ENCODE measurements at regions not wholly inside any gene's neighbourhood (a gene's known extent, or its start where the extent isn't known, plus 50 kb on each side); places are given as distances from the start of the nearest gene placed in this dataset.

- TF ChIP-seq ZNF548 (tag by site-specific recombination; IDR thresholded peaks at IDR 0.05) (no peak), GLI2 (tag by site-specific recombination; IDR thresholded peaks at IDR 0.05; ENCODE audit: borderline replicate concordance, low read depth) (no peak), ZNF600 (tag by site-specific recombination; IDR thresholded peaks at IDR 0.05) (no peak), ZNF501 (tag by site-specific recombination; IDR thresholded peaks at IDR 0.05) (no peak), ZNF423 (tag by site-specific recombination; IDR thresholded peaks at IDR 0.05) (no peak), ZNF248 (tag by site-specific recombination; IDR thresholded peaks at IDR 0.05) (no peak), ZNF416 (tag by site-specific recombination; IDR thresholded peaks at IDR 0.05) (no peak), ZIC2 (tag by site-specific recombination; IDR thresholded peaks at IDR 0.05) (no peak), ZFP41 (tag by site-specific recombination; IDR thresholded peaks at IDR 0.05; ENCODE audit: borderline replicate concordance) (no peak), ZNF677 (tag by site-specific recombination; IDR thresholded peaks at IDR 0.05) (no peak), ZNF292 (tag by site-specific recombination; IDR thresholded peaks at IDR 0.05; ENCODE audit: borderline replicate concordance, low read depth) (no peak), ZBTB21 (tag by site-specific recombination; IDR thresholded peaks at IDR 0.05) (no peak)
- no peak overlapping the region for H3K4me3 ChIP-seq (ENCODE audit: low read depth, low read length)
- POLR2A ChIA-PET = no interaction called here
- H3K36me3 ChIP-seq (ENCODE audit: control insufficient read depth in 2 of 2, insufficient read depth in 1 of 2, low read length in 2 of 2) = no peaks in the 10 kb centered on the region
- CTCF ChIA-PET = interaction anchor here (0.6 to 1.1 kb wide), 2 partner anchors 75 to 242 kb away, joined by 3 to 4 read pairs; no protein-coding TSS in a partner anchor
- no peaks in the 10 kb centered on the region for H3K9me3 ChIP-seq (ENCODE audit: control insufficient read depth, insufficient read depth, low read depth, low read length)
- no peaks in the 10 kb centered on the region for H3K4me1 ChIP-seq (ENCODE audit: control insufficient read depth, insufficient read depth, low read length)
- H3K27ac ChIP-seq (ENCODE audit: extremely low read depth, low read depth, low read length) = no peak overlapping the region
Measured at GRCh38 chr6:126437205-126437604, 97.3 kb downstream of the CENPW start.

GRCh38 chr6:126439040-126439439 lies 99.1 kb downstream of the CENPW start:
- no peaks in the 10 kb centered on the region for H3K36me3 ChIP-seq (ENCODE audit: control insufficient read depth in 2 of 2, insufficient read depth in 1 of 2, low read length in 2 of 2)
- H3K4me3 ChIP-seq (ENCODE audit: low read depth, low read length) = no peak overlapping the region
- POLR2A ChIA-PET = no interaction called here
- no peak for TF ChIP-seq ZNF433 (tag by site-specific recombination; IDR thresholded peaks at IDR 0.05; ENCODE audit: low read depth)
- TF ChIP-seq ZNF354C (tag by site-specific recombination; IDR thresholded peaks at IDR 0.05; ENCODE audit: borderline replicate concordance, low read depth) = no peak
- no peak for TF ChIP-seq KLF8 (tag by site-specific recombination; IDR thresholded peaks at IDR 0.05)
- no peak for TF ChIP-seq YY2 (tag by site-specific recombination; IDR thresholded peaks at IDR 0.05)
- no peak for TF ChIP-seq ZNF37A (tag by site-specific recombination; IDR thresholded peaks at IDR 0.05)
- no peak for TF ChIP-seq MYNN (tag by site-specific recombination; IDR thresholded peaks at IDR 0.05; ENCODE audit: borderline replicate concordance)
- no peak for TF ChIP-seq BCL11A (tag by site-specific recombination; IDR thresholded peaks at IDR 0.05; ENCODE audit: low read depth)
- no peak for TF ChIP-seq KLF9 (tag by site-specific recombination; IDR thresholded peaks at IDR 0.05; ENCODE audit: low read depth)
- no peak for TF ChIP-seq SP2 (tag by site-specific recombination; IDR thresholded peaks at IDR 0.05)
- no peak for TF ChIP-seq ZNF501 (tag by site-specific recombination; IDR thresholded peaks at IDR 0.05)
- TF ChIP-seq OSR2 (tag by site-specific recombination; IDR thresholded peaks at IDR 0.05) = no peak
- no peak for TF ChIP-seq ZFP69B (tag by site-specific recombination; IDR thresholded peaks at IDR 0.05)
- no peak for TF ChIP-seq ATF2 (tag by site-specific recombination; IDR thresholded peaks at IDR 0.05; ENCODE audit: low read depth)
- TF ChIP-seq SCRT2 (tag by site-specific recombination; IDR thresholded peaks at IDR 0.05) = no peak
- no peak for TF ChIP-seq ZNF621 (tag by site-specific recombination; IDR thresholded peaks at IDR 0.05)
- no peak for TF ChIP-seq ZNF350 (tag by site-specific recombination; IDR thresholded peaks at IDR 0.05)
- no peak for TF ChIP-seq ZNF660 (tag by site-specific recombination; IDR thresholded peaks at IDR 0.05)
- H3K4me1 ChIP-seq (ENCODE audit: control insufficient read depth, insufficient read depth, low read length) = no peaks in the 10 kb centered on the region
- no peak overlapping the region for H3K27ac ChIP-seq (ENCODE audit: extremely low read depth, low read depth, low read length)
- no peaks in the 10 kb centered on the region for H3K9me3 ChIP-seq (ENCODE audit: control insufficient read depth, insufficient read depth, low read depth, low read length)
- CTCF ChIA-PET = no interaction called here

All from HEK293 (cell line).